ENCODE measurements at regions not wholly inside any gene's neighbourhood (a gene's known extent, or its start where the extent isn't known, plus 50 kb on each side); places are given as distances from the start of the nearest gene placed in this dataset.

DNA sequence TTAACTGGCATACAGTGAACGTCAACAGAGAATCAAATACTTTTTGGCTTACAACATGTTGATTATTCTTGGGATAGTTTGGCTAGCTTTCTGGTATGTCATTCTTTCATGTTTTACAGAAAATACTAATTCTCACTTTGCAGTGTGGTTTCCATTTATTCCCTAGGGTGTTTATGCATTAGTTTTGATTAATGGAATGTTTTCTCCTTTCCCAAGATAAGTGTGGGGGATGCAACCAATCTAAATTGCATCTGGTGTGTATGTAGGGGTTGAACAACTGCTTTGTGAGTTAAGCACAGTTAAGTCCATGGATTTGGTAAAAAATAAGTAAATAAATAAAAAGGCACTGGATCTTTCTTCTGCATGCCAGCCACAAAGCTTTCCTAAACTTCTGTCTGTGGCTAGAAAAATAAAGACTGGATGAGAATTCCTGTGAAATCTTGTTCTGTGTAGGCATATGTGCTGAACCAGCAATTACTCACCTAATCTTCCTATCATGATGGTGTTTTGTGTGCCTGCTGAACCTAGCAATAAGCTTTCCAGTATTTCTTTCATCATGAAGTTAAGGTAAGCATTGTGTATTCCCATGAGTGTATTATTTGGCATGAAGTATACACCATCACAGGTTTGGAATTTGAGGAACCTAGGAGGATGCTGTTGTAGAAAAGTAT is 50.6 kb upstream of the TENM3 start:
- Histone ChIP-seq H3K4me2 (ENCODE audit: low read depth, low read length) (no peak overlapping the region), H3K27me3 (ENCODE audit: control insufficient read depth in 1 of 2, insufficient read depth in 2 of 2, low read length in 2 of 2) (no peaks in the 10 kb centered on the region; a peak in 1 of 5 replicates), H3K4me1 (ENCODE audit: insufficient read depth, low read length) (no peaks in the 10 kb centered on the region), H2AFZ (ENCODE audit: low read length) (no peak overlapping the region), H3K9ac (ENCODE audit: insufficient read depth, low read depth, low read length) (no peak overlapping the region), H3K27ac (ENCODE audit: extremely low read length, insufficient read depth, low read length) (no peak overlapping the region), H3K9me3 (ENCODE audit: low read length) (no peaks in the 10 kb centered on the region), H4K20me1 (ENCODE audit: insufficient read depth, low read length) (no peaks in the 10 kb centered on the region), H3K36me3 (replicated peaks in 1 of 2; ENCODE audit: control insufficient read depth in 1 of 2, insufficient read depth in 2 of 2, low read length in 2 of 2) (no peaks in the 10 kb centered on the region), H3K79me2 (ENCODE audit: insufficient read depth, low read length) (no peaks in the 10 kb centered on the region), H3K4me3 (replicated peaks in 1 of 3; ENCODE audit: insufficient read depth in 1 of 3, low read depth in 2 of 3, low read length in 3 of 3) (no peak overlapping the region)
- TF ChIP-seq MAFF (IDR thresholded peaks at IDR 0.05; ENCODE audit: low read depth, low read length), result peak; percentile 62
- TF ChIP-seq ZNF607 (CRISPR knock-in tag; IDR thresholded peaks at IDR 0.05; ENCODE audit: borderline replicate concordance), result no peak
- no peak for TF ChIP-seq ZNF589 (CRISPR knock-in tag; conservative IDR thresholded peaks at IDR 0.05)
- TF ChIP-seq ZNF256 (CRISPR knock-in tag; conservative IDR thresholded peaks at IDR 0.05), result no peak
- TF ChIP-seq CBFB (CRISPR knock-in tag; IDR thresholded peaks at IDR 0.05), result no peak
- TF ChIP-seq MAFK (conservative IDR thresholded peaks at IDR 0.05 in 1 of 2, IDR thresholded peaks at IDR 0.05 in 1 of 2; ENCODE audit: low read length in 2 of 2), result peak; percentile 71 to 76
- TF ChIP-seq PHF20 (CRISPR knock-in tag; IDR thresholded peaks at IDR 0.05), result no peak
- TF ChIP-seq NKX3-1 (CRISPR knock-in tag; IDR thresholded peaks at IDR 0.05), result no peak
- no peak for TF ChIP-seq TARDBP (CRISPR knock-in tag; IDR thresholded peaks at IDR 0.05)
- POLR2A ChIA-PET, result no interaction called here
- DNase-seq (ENCODE audit: low spot score) (no peak), FAIRE-seq (no peak), ATAC-seq (no peak)
- intact Hi-C loops (cut with micrococcal nuclease; ENCODE audit: unreplicated experiment), result no loop called here
- 0% methylated on average over 1 of the region's 1 CpG for WGBS (ENCODE audit: low lambda C conversion rate)
- CTCF ChIA-PET (ENCODE audit: low intra/inter-chr PET ratio, low total read pairs), result no interaction called here
- BruUV-seq (replicated peaks), result no TSS peak
- in situ Hi-C loops (cut with HindIII; ENCODE audit: extremely low pct_ligation_motif_present, low pct_unique_long_range_greater_than_20kb), result no loop called here

DNA sequence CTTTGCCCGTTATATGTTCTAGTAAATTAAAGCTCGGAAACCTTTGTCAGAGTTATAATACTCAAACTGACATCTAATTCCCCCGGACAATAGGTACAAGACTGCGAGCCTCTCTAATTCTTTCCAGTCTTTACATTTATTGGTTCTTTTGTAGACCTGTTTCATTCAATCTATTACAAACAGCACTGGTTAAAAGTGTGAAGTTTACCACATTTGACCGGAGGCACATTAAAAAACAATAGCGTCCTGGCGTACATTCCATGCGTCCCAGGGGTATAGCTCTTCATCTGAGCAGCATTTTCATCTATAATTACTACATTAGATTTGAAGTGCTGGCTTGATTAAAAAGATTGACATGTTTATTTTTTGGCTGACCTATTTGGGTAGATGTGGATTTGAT is 49.9 kb upstream of the TENM3 start:
- no peaks in the 10 kb centered on the region for H3K9me3 ChIP-seq (ENCODE audit: low read length)
- no peak overlapping the region for H3K9ac ChIP-seq (ENCODE audit: insufficient read depth, low read depth, low read length)
- no peaks in the 10 kb centered on the region for H3K4me1 ChIP-seq (ENCODE audit: insufficient read depth, low read length)
- no peak for FAIRE-seq
- 36% methylated on average over 8 of the region's 8 CpGs for WGBS (ENCODE audit: low lambda C conversion rate)
- CTCF ChIA-PET (ENCODE audit: low intra/inter-chr PET ratio, low total read pairs), result no interaction called here
- no peak for ATAC-seq
- no peak for DNase-seq (ENCODE audit: low spot score)
- H3K4me3 ChIP-seq (replicated peaks in 1 of 3; ENCODE audit: insufficient read depth in 1 of 3, low read depth in 2 of 3, low read length in 3 of 3), result no peak overlapping the region
- no peak overlapping the region for H3K27ac ChIP-seq (ENCODE audit: extremely low read length, insufficient read depth, low read length)
- no peak overlapping the region for H2AFZ ChIP-seq (ENCODE audit: low read length)
- in situ Hi-C loops (cut with HindIII; ENCODE audit: extremely low pct_ligation_motif_present, low pct_unique_long_range_greater_than_20kb), result no loop called here
- H3K27me3 ChIP-seq (ENCODE audit: control insufficient read depth in 1 of 2, insufficient read depth in 2 of 2, low read length in 2 of 2), result no peaks in the 10 kb centered on the region; a peak in 1 of 5 replicates
- no peaks in the 10 kb centered on the region for H3K79me2 ChIP-seq (ENCODE audit: insufficient read depth, low read length)
- no peak overlapping the region for H3K4me2 ChIP-seq (ENCODE audit: low read depth, low read length)
- no TSS peak for BruUV-seq (replicated peaks)
- intact Hi-C loops (cut with micrococcal nuclease; ENCODE audit: unreplicated experiment), result no loop called here
- H3K36me3 ChIP-seq (replicated peaks in 1 of 2; ENCODE audit: control insufficient read depth in 1 of 2, insufficient read depth in 2 of 2, low read length in 2 of 2), result no peaks in the 10 kb centered on the region
- H4K20me1 ChIP-seq (ENCODE audit: insufficient read depth, low read length), result no peaks in the 10 kb centered on the region
- POLR2A ChIA-PET, result no interaction called here
- TF ChIP-seq, protein P1, sequence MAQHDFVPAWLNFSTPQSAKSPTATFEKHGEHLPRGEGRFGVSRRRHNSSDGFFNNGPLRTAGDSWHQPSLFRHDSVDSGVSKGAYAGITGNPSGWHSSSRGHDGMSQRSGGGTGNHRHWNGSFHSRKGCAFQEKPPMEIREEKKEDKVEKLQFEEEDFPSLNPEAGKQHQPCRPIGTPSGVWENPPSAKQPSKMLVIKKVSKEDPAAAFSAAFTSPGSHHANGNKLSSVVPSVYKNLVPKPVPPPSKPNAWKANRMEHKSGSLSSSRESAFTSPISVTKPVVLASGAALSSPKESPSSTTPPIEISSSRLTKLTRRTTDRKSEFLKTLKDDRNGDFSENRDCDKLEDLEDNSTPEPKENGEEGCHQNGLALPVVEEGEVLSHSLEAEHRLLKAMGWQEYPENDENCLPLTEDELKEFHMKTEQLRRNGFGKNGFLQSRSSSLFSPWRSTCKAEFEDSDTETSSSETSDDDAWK (CRISPR knock-in tag; IDR thresholded peaks at IDR 0.05), result no peak
- TF ChIP-seq NCOR1 (IDR thresholded peaks at IDR 0.05; ENCODE audit: borderline replicate concordance, low read length) (no peak), ZNF672 (CRISPR knock-in tag; IDR thresholded peaks at IDR 0.05) (no peak), ZNF234 (CRISPR knock-in tag; conservative IDR thresholded peaks at IDR 0.05) (no peak), DPF2 (CRISPR knock-in tag; IDR thresholded peaks at IDR 0.05; ENCODE audit: borderline replicate concordance, low read depth) (no peak)
- TF ChIP-seq, protein P2, sequence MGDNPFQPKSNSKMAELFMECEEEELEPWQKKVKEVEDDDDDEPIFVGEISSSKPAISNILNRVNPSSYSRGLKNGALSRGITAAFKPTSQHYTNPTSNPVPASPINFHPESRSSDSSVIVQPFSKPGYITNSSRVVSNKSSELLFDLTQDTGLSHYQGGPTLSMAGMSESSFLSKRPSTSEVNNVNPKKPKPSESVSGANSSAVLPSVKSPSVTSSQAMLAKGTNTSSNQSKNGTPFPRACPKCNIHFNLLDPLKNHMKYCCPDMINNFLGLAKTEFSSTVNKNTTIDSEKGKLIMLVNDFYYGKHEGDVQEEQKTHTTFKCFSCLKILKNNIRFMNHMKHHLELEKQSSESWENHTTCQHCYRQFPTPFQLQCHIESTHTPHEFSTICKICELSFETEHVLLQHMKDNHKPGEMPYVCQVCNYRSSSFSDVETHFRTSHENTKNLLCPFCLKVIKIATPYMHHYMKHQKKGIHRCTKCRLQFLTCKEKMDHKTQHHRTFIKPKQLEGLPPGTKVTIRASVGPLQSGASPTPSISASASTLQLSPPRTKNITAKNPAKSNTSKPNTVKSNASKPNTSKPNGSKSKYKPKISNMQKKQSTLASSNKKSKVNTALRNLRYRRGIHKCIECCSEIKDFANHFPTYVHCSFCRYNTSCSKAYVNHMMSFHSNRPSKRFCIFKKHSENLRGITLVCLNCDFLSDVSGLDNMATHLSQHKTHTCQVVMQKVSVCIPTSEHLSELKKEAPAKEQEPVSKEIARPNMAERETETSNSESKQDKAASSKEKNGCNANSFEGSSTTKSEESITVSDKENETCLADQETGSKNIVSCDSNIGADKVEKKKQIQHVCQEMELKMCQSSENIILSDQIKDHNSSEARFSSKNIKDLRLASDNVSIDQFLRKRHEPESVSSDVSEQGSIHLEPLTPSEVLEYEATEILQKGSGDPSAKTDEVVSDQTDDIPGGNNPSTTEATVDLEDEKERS (CRISPR knock-in tag; IDR thresholded peaks at IDR 0.05), result no peak

Data from HepG2 (cell line).